KMS-11 (cell line): ENCODE measurements at regions not wholly inside any gene's neighbourhood (a gene's known extent, or its start where the extent isn't known, plus 50 kb on each side); places are given as distances from the start of the nearest gene placed in this dataset.

ENCODE experiments used
- H2AFZ ChIP-seq: fragments of 200-600 bp; sonication (generic); 2 replicates; pipeline ENCODE4 v1.6.1; 2016; ENCODE audit warnings: antibody characterized with exemption, mixed run types, low read depth
- H3K27ac ChIP-seq: fragments of 200-600 bp; sonication (generic); 2 replicates; pipeline ENCODE4 v1.6.1; 2016; ENCODE audit warnings: mild to moderate bottlenecking, mixed run types
- H3K27me3 ChIP-seq: fragments of 200-600 bp; sonication (generic); 2 replicates; pipeline ENCODE4 v1.6.1; 2017; ENCODE audit warnings: mild to moderate bottlenecking, low read depth, mixed run types, moderate library complexity; ENCODE audit not compliant: insufficient read depth
- H3K36me3 ChIP-seq: fragments of 200-600 bp; sonication (generic); 2 replicates; pipeline ENCODE4 v1.6.1; 2017; ENCODE audit warnings: mild to moderate bottlenecking, mixed run types; ENCODE audit not compliant: insufficient read depth
- H3K4me1 ChIP-seq: fragments of 200-600 bp; sonication (generic); 2 replicates; pipeline ENCODE4 v1.6.1; 2016; ENCODE audit warnings: mild to moderate bottlenecking, low read depth, mixed run types; ENCODE audit not compliant: poor library complexity, severe bottlenecking
- H3K4me2 ChIP-seq: fragments of 200-600 bp; sonication (generic); 2 replicates; pipeline ENCODE4 v1.7.0; 2016; ENCODE audit warnings: mild to moderate bottlenecking, mixed run types
- H3K4me3 ChIP-seq: fragments of 200-600 bp; sonication (generic); IDR thresholded peaks from 2 replicates; pipeline ENCODE4 v1.6.1; 2017; ENCODE audit warnings: low read depth, low read length, mixed read lengths; ENCODE audit not compliant: insufficient read depth
- H3K79me2 ChIP-seq: fragments of 200-600 bp; sonication (generic); 2 replicates; pipeline ENCODE4 v1.6.1; 2016; ENCODE audit warnings: low read depth, mixed run types; ENCODE audit not compliant: insufficient read depth
- H3K9ac ChIP-seq: fragments of 200-600 bp; sonication (generic); 2 replicates; pipeline ENCODE4 v1.6.1; 2016; ENCODE audit warnings: mild to moderate bottlenecking, mixed run types
- H4K20me1 ChIP-seq: fragments of 200-600 bp; sonication (generic); 2 replicates; pipeline ENCODE4 v1.6.1; 2016; ENCODE audit warnings: mild to moderate bottlenecking, mixed run types; ENCODE audit not compliant: insufficient read depth
- TF ChIP-seq, protein P1 (sequence below): fragments of 200-600 bp; sonication (generic); conservative IDR thresholded peaks from 2 replicates; pipeline ENCODE4 v1.6.1; 2017; ENCODE audit warnings: low read depth, mild to moderate bottlenecking, antibody characterized with exemption, low read length, moderate library complexity, mixed read lengths

DNA sequence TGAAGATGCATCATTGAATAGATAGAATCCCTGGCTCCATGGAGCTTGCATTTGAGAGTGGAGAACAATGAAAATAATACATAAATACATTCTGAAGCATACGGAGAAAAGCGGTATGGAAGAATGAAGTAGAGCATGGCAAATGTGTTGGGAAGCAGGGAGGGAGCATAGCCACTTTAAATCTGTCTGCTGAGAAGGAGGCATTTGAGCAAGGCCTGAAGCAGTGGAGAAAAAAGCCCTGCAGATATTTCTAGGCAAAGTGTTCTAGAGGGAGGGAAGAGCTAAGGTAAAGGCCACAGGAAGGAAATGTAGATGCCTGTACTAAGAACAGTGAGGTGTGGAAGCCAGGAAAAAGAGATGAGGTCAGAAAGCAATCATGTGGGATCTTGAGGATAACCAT is 484.8 kb downstream of the CNTN3 start:
- no peak overlapping the region for H3K9ac ChIP-seq
- H4K20me1 ChIP-seq = no peaks in the 10 kb centered on the region
- H3K79me2 ChIP-seq = no peaks in the 10 kb centered on the region
- H3K27me3 ChIP-seq = no peaks in the 10 kb centered on the region
- no peaks in the 10 kb centered on the region for H3K4me1 ChIP-seq
- TF ChIP-seq, protein P1, sequence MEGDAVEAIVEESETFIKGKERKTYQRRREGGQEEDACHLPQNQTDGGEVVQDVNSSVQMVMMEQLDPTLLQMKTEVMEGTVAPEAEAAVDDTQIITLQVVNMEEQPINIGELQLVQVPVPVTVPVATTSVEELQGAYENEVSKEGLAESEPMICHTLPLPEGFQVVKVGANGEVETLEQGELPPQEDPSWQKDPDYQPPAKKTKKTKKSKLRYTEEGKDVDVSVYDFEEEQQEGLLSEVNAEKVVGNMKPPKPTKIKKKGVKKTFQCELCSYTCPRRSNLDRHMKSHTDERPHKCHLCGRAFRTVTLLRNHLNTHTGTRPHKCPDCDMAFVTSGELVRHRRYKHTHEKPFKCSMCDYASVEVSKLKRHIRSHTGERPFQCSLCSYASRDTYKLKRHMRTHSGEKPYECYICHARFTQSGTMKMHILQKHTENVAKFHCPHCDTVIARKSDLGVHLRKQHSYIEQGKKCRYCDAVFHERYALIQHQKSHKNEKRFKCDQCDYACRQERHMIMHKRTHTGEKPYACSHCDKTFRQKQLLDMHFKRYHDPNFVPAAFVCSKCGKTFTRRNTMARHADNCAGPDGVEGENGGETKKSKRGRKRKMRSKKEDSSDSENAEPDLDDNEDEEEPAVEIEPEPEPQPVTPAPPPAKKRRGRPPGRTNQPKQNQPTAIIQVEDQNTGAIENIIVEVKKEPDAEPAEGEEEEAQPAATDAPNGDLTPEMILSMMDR = no peak
- no peak overlapping the region for H3K4me2 ChIP-seq
- no peak overlapping the region for H2AFZ ChIP-seq
- no peaks in the 10 kb centered on the region for H3K36me3 ChIP-seq
- H3K27ac ChIP-seq = no peak overlapping the region
- H3K4me3 ChIP-seq = no peak overlapping the region

DNA sequence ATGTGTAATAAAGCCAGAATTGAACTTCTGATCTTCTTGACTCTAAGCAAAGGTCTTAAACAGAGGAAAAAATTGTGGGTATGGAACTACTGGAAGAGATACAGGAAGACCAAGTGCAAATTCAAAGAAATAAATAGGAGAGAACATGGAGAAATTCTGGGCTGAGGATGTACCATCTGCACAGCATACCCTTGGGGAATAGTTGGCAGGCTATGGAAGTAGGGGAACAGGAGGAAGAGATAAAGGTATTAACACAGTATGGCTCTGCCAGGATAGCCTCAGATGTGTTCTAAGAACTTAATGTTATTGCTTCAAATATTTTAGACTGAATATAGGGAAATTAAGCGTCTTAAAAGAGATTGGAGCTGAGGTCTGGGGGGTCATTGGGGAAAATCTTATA is 485.4 kb downstream of the CNTN3 start:
- H2AFZ ChIP-seq = no peak overlapping the region
- H3K27me3 ChIP-seq = no peaks in the 10 kb centered on the region
- no peak overlapping the region for H3K4me3 ChIP-seq
- no peaks in the 10 kb centered on the region for H4K20me1 ChIP-seq
- TF ChIP-seq, protein P1 = no peak
- H3K4me2 ChIP-seq = no peak overlapping the region
- H3K9ac ChIP-seq = no peak overlapping the region
- no peaks in the 10 kb centered on the region for H3K79me2 ChIP-seq
- H3K36me3 ChIP-seq = no peaks in the 10 kb centered on the region
- H3K4me1 ChIP-seq = no peaks in the 10 kb centered on the region
- H3K27ac ChIP-seq = no peak overlapping the region

DNA sequence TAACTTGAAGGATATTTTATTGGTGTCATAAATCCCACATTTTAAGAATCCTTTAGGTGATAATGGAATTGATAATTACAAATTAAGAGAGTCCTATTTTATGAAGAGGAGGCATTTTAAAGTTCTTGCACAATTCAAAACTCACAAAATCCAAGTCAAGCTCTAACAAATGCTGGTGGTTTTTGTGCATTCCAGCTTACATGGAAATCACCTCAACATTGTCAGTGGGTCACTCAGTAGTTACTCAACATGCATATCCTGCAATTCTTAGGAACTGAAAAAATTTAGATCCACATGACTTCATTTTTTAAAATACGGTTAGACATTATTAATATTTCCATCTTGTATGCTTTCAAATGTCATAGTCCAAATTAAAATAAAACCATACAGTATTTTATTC is 487.2 kb downstream of the CNTN3 start:
- TF ChIP-seq, protein P1 = no peak
- Histone ChIP-seq H3K36me3 (no peaks in the 10 kb centered on the region), H3K27me3 (no peaks in the 10 kb centered on the region), H3K9ac (no peak overlapping the region), H3K4me1 (no peaks in the 10 kb centered on the region), H3K4me3 (no peak overlapping the region), H2AFZ (no peak overlapping the region), H3K4me2 (no peak overlapping the region), H3K27ac (no peak overlapping the region), H3K79me2 (no peaks in the 10 kb centered on the region), H4K20me1 (no peaks in the 10 kb centered on the region)

DNA sequence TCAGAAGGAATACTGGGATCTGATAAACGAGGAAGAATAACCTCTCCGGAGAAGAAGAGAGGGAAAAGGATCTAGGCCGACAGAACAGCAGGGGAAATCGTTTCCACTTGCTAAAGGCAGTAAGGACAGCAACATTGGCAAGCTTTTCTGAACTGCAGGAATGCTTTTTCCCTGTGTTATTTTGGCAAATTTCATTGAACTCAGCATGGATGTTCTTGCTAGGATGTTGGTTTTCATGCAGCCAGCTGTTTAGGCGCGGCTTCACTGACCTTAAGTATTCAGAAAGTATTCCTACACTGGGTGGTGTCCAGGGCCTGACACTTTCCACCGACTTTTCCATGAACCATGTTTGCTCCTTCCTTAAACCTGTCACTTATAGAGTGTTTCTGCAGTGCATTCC is 489.7 kb downstream of the CNTN3 start:
- H4K20me1 ChIP-seq = no peaks in the 10 kb centered on the region
- H3K27ac ChIP-seq = no peak overlapping the region
- no peak overlapping the region for H3K4me3 ChIP-seq
- no peak overlapping the region for H3K4me2 ChIP-seq
- H3K9ac ChIP-seq = no peak overlapping the region
- TF ChIP-seq, protein P1 = no peak
- H3K36me3 ChIP-seq = no peaks in the 10 kb centered on the region
- H3K79me2 ChIP-seq = no peaks in the 10 kb centered on the region
- no peaks in the 10 kb centered on the region for H3K27me3 ChIP-seq
- H2AFZ ChIP-seq = no peak overlapping the region
- H3K4me1 ChIP-seq = no peaks in the 10 kb centered on the region

DNA sequence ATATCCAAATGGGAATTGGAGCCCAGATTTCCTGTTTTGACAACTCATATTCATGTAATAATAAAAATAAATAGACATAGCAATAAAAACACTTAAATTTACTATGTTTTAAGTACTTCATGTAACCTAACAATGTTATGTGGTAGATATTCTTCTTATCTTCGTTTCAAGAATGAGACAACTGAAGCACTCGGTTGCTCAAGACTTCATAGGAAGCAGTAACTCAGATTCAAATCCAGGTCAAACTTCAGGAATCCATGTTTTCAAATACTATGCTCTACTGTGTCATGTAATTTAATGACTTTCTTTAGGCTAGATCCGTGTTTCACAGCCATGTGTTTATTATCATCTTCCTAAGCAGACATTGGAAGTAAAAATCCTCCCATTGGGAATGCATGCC is 492.2 kb downstream of the CNTN3 start:
- Histone ChIP-seq H3K4me1 (no peaks in the 10 kb centered on the region), H3K4me3 (no peak overlapping the region), H3K27me3 (no peaks in the 10 kb centered on the region), H3K4me2 (no peak overlapping the region), H2AFZ (no peak overlapping the region), H3K36me3 (no peaks in the 10 kb centered on the region), H3K9ac (no peak overlapping the region), H3K79me2 (no peaks in the 10 kb centered on the region), H3K27ac (no peak overlapping the region), H4K20me1 (no peaks in the 10 kb centered on the region)
- TF ChIP-seq, protein P1 = no peak
